GM13976 (cell line): ENCODE measurements at regions not wholly inside any gene's neighbourhood (a gene's known extent, or its start where the extent isn't known, plus 50 kb on each side); places are given as distances from the start of the nearest gene placed in this dataset.
"Not testable (repeated sequence)": the region's sequence is repeated elsewhere in the genome, so short reads cannot be mapped to it uniquely, and the experiment has no call there.

Source experiments
- DNase-seq: peaks from one replicate; pipeline ENCODE4 v3.0.0; 2012; ENCODE audit warnings: low spot score
- CTCF ChIP-seq: IDR thresholded peaks from 2 replicates; pipeline ENCODE4 v1.5.1; 2012; ENCODE audit warnings: borderline replicate concordance, mild to moderate bottlenecking; ENCODE audit not compliant: insufficient read depth; ENCODE audit errors: extremely low read depth, missing control alignments, control extremely low read depth
- in situ Hi-C: fragments of 300-500 bp; cut with MboI; formaldehyde crosslinking; loops from one replicate; pipeline ENCODE4 v1.12.0; 2022; ENCODE audit warnings: low sequenced_read_pairs, mixed read lengths, inconsistent platforms; ENCODE audit not compliant: unreplicated experiment

- in situ Hi-C loops: no loop called here
- no peak for DNase-seq
- TF ChIP-seq CTCF: no peak
Observed at GRCh38 chr10:33838731-33839130, 504.3 kb upstream of the NRP1 start.

- in situ Hi-C loops: no loop called here
- DNase-seq: no peak
- no peak for TF ChIP-seq CTCF
Observed at GRCh38 chr10:33837736-33838135, 503.3 kb upstream of the NRP1 start.

- TF ChIP-seq CTCF: no peak
- in situ Hi-C loops: no loop called here
- no peak for DNase-seq
Observed at GRCh38 chr10:33835556-33835955, 501.1 kb upstream of the NRP1 start.

- in situ Hi-C loops: no loop called here
- no peak for TF ChIP-seq CTCF
- DNase-seq: no peak
Observed at GRCh38 chr10:33833566-33833965, 499.1 kb upstream of the NRP1 start.

- in situ Hi-C loops: no loop called here
- no peak for TF ChIP-seq CTCF
- DNase-seq: no peak
Observed at GRCh38 chr10:33832124-33832787, 497.8 kb upstream of the NRP1 start.

GRCh38 chr10:33831591-33831990, 497.1 kb upstream of the NRP1 start:
- TF ChIP-seq CTCF: no peak
- in situ Hi-C loops: no loop called here

GRCh38 chr10:33829899-33830298, 495.4 kb upstream of the NRP1 start:
- in situ Hi-C loops, DNase-seq: not testable (repeated sequence)

More at GRCh38 chr10:33831591-33831990, 497.1 kb upstream of the NRP1 start:
- DNase-seq: no peak
